Esophagus muscularis mucosa (tissue), 4 donors: ENCODE measurements at regions not wholly inside any gene's neighbourhood (a gene's known extent, or its start where the extent isn't known, plus 50 kb on each side); places are given as distances from the start of the nearest gene placed in this dataset.

Experiments
- DNase-seq: peaks from one replicate; pipeline ENCODE4 v3.0.0-alpha.2; 2017; ENCODE audit errors: extremely low spot score
- H3K27ac ChIP-seq, 4 donors: fragments of 200-600 bp; sonication (generic); replicated peaks in 1 of 4; 1 replicate in 3 of 4; 2 replicates in 1 of 4; pipeline ENCODE4 v1.5.1; 2016 to 2019; ENCODE audit warnings: mild to moderate bottlenecking in 1 of 4
- H3K27me3 ChIP-seq, 4 donors: fragments of 200-600 bp; sonication (generic); one replicate each; pipeline versions ENCODE4 v1.5.1 to v1.6.0; 2016 to 2019
- H3K36me3 ChIP-seq, 4 donors: fragments of 200-600 bp; sonication (generic); one replicate each; pipeline ENCODE4 v1.5.1; 2016 to 2019
- H3K4me1 ChIP-seq, 4 donors: fragments of 200-600 bp; sonication (generic); one replicate each; pipeline ENCODE4 v1.5.1; 2016 to 2019
- H3K4me3 ChIP-seq, 4 donors: fragments of 200-600 bp; sonication (generic); 1 replicate in 2 of 4; 2 replicates in 2 of 4; pipeline ENCODE4 v1.5.1; 2016 to 2019; ENCODE audit warnings: mild to moderate bottlenecking in 4 of 4, moderate library complexity in 1 of 4
- H3K9me3 ChIP-seq, 4 donors: fragments of 200-600 bp; sonication (generic); 1 replicate in 3 of 4; 2 replicates in 1 of 4; pipeline ENCODE4 v1.5.1; 2016 to 2019
- CTCF ChIP-seq, 3 experiments: fragments of 200-600 bp in 2 of 3; fragments of 450-650 bp in 1 of 3; sonication (generic) in 2 of 3; IDR thresholded peaks; one replicate each; pipeline ENCODE4 v1.5.1; 2017 to 2019; ENCODE audit warnings: antibody characterized with exemption in 3 of 3, mild to moderate bottlenecking in 2 of 3, moderate library complexity in 1 of 3
- EP300 ChIP-seq: sonication (generic); formaldehyde crosslinking; IDR thresholded peaks from one replicate; pipeline ENCODE4 v1.6.1; 2017; ENCODE audit warnings: antibody characterized with exemption
- POLR2A ChIP-seq: fragments of 450-650 bp; IDR thresholded peaks from one replicate; pipeline ENCODE4 v1.6.1; 2017; ENCODE audit warnings: antibody characterized with exemption, moderate library complexity, mild to moderate bottlenecking, low read depth
- POLR2AphosphoS5 ChIP-seq, 2 donors: sonication (generic); formaldehyde crosslinking; IDR thresholded peaks; one replicate each; pipeline ENCODE4 v1.6.1; 2017; ENCODE audit warnings: antibody characterized with exemption in 2 of 2
- WGBS: methylation state at CpG from one replicate; pipeline ENCODE4 v1.1.5; 2018; 5-methylcytosine and 5-hydroxymethylcytosine counted together
- intact Hi-C: fragments of 100-400 bp; cut with DNase I; formaldehyde crosslinking; loops from one replicate; pipeline ENCODE4 v1.15.1; 2023

- H3K4me1 ChIP-seq = no peaks in the 10 kb centered on the region
- TF ChIP-seq EP300 (no peak), CTCF (IDR thresholded peaks at IDR 0.05) (no peak), POLR2AphosphoS5 (IDR thresholded peaks at IDR 0.05) (no peak), POLR2A (no peak)
- no peaks in the 10 kb centered on the region for H3K9me3 ChIP-seq
- intact Hi-C loops = no loop called here
- H3K36me3 ChIP-seq = no peaks in the 10 kb centered on the region
- no peak overlapping the region for H3K27ac ChIP-seq
- 77% methylated on average over 3 of the region's 3 CpGs for WGBS
- H3K4me3 ChIP-seq = no peak overlapping the region
- no peak for DNase-seq
- no peaks in the 10 kb centered on the region for H3K27me3 ChIP-seq
Measured at GRCh38 chrX:20989361-20989760, 384.9 kb upstream of the CNKSR2 start.

DNA sequence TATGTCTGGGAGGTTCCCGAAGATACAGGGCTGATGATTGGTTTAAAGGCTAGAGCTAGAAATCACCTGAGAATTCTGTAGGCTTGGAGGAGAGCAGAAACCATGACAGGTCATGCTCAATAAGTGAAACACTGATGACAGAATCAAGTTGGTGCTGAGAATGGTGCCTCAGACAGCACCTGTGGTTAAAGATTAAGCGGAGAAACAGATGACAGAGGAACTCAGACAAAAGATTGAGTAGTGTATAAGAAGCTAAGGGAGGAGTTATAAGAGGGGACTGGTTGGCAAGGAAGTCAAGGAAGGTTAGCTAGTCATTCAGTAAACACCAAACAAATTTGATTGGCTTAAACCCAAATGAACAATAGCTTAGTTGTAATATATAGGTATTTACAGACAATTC lies 385.4 kb upstream of the CNKSR2 start:
- Histone ChIP-seq H3K4me1 (no peaks in the 10 kb centered on the region), H3K27me3 (no peaks in the 10 kb centered on the region), H3K36me3 (no peaks in the 10 kb centered on the region), H3K27ac (no peak overlapping the region), H3K4me3 (no peak overlapping the region), H3K9me3 (no peaks in the 10 kb centered on the region)
- 81% methylated on average over 2 of the region's 2 CpGs for WGBS
- no peak for DNase-seq
- intact Hi-C loops = no loop called here
- TF ChIP-seq POLR2AphosphoS5 (IDR thresholded peaks at IDR 0.05) = no peak
- TF ChIP-seq POLR2A = no peak
- TF ChIP-seq CTCF (IDR thresholded peaks at IDR 0.05) = no peak
- no peak for TF ChIP-seq EP300

- Histone ChIP-seq H3K27me3 (no peaks in the 10 kb centered on the region), H3K9me3 (no peaks in the 10 kb centered on the region), H3K36me3 (no peaks in the 10 kb centered on the region), H3K27ac (no peak overlapping the region), H3K4me1 (no peaks in the 10 kb centered on the region), H3K4me3 (no peak overlapping the region)
- intact Hi-C loops = no loop called here
- WGBS = 68% methylated on average over 3 of the region's 3 CpGs
- no peak for DNase-seq
- TF ChIP-seq POLR2A = no peak
Measured at GRCh38 chrX:20988118-20988517, 386.1 kb upstream of the CNKSR2 start.

GRCh38 chrX:20980426-20980825 lies 393.8 kb upstream of the CNKSR2 start:
- TF ChIP-seq POLR2A (no peak), EP300 (no peak), POLR2AphosphoS5 (IDR thresholded peaks at IDR 0.05) (no peak), CTCF (IDR thresholded peaks at IDR 0.05) (no peak)
- no peak for DNase-seq
- Histone ChIP-seq H3K27me3 (no peaks in the 10 kb centered on the region), H3K4me1 (no peaks in the 10 kb centered on the region), H3K36me3 (no peaks in the 10 kb centered on the region), H3K27ac (no peak overlapping the region), H3K9me3 (no peaks in the 10 kb centered on the region), H3K4me3 (no peak overlapping the region)
- intact Hi-C loops = no loop called here
- 58% methylated on average over 1 of the region's 1 CpG for WGBS

DNA sequence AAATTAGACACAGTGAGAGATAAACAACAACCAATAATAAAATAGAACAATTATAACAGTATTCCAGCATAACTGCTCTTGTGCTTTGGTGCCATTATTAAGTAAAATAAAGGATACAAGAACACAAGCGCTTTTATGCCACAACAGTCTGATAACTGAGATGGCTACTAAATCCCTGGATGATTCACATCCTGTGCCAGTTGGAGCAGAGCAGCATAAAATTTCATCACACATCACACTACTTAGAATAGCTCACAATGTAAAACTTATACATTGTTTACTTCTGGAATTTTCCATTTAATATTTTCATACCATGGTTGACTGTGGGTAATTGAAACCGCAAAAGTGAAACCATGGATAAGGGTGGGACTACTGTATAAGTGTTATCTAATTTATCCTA lies 399.9 kb upstream of the CNKSR2 start:
- 76% methylated on average over 2 of the region's 2 CpGs for WGBS
- H3K9me3 ChIP-seq = no peaks in the 10 kb centered on the region
- no peak overlapping the region for H3K27ac ChIP-seq
- no peaks in the 10 kb centered on the region for H3K4me1 ChIP-seq
- TF ChIP-seq POLR2AphosphoS5 (IDR thresholded peaks at IDR 0.05) (no peak), CTCF (IDR thresholded peaks at IDR 0.05) (no peak), POLR2A (no peak), EP300 (no peak)
- H3K27me3 ChIP-seq = no peaks in the 10 kb centered on the region
- no peak overlapping the region for H3K4me3 ChIP-seq
- H3K36me3 ChIP-seq = no peaks in the 10 kb centered on the region
- intact Hi-C loops = no loop called here
- no peak for DNase-seq
